NCI-H2029 treated with DMSO at 0.1 percent for 48 hours (cell line): ENCODE measurements at regions not wholly inside any gene's neighbourhood (a gene's known extent, or its start where the extent isn't known, plus 50 kb on each side); places are given as distances from the start of the nearest gene placed in this dataset.
"Not testable (repeated sequence)": the region's sequence is repeated elsewhere in the genome, so short reads cannot be mapped to it uniquely, and the experiment has no call there.

Experiments
- DNase-seq: peaks from one replicate; lab custom pipeline; 2025; lab: John Stamatoyannopoulos, UW

GRCh38 chr9:75541734-75542133 lies 348.7 kb upstream of the PCSK5 start:
- no peak for DNase-seq

- DNase-seq, result no peak
These were observed 345.7 kb upstream of the PCSK5 start for GRCh38 chr9:75544815-75545214.

- no peak for DNase-seq
These were observed 345.2 kb upstream of the PCSK5 start for GRCh38 chr9:75545287-75545686.

- DNase-seq, result no peak
These were observed 341.6 kb upstream of the PCSK5 start for GRCh38 chr9:75548871-75549270.

- no peak for DNase-seq
These were observed 338.6 kb upstream of the PCSK5 start for GRCh38 chr9:75551861-75552260.

- DNase-seq, result no peak
These were observed 337.5 kb upstream of the PCSK5 start for GRCh38 chr9:75552941-75553340.

- DNase-seq, result not testable (repeated sequence)
These were observed 323.7 kb upstream of the PCSK5 start for GRCh38 chr9:75566813-75567212.

DNA sequence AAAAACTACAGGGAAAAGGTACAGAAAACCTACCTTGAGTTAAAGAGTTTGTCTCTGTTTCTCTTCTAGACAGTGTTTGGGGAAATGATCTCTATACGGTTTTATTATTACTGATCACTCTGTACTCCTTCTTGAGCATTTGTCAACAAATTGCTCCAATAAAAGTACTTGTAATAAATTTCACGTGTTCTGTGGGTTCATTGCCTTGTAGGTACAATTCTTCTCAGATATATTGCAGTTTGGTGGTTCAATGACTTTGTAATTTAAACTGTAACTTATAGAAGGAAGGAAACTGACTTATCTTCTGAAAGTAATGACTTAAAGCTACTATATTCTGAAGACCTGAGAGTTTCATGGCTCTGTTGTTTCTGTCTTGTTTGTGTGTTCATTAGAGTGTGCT lies 319.9 kb upstream of the PCSK5 start:
- no peak for DNase-seq

GRCh38 chr9:75574569-75574968 lies 315.9 kb upstream of the PCSK5 start:
- DNase-seq, result no peak

DNA sequence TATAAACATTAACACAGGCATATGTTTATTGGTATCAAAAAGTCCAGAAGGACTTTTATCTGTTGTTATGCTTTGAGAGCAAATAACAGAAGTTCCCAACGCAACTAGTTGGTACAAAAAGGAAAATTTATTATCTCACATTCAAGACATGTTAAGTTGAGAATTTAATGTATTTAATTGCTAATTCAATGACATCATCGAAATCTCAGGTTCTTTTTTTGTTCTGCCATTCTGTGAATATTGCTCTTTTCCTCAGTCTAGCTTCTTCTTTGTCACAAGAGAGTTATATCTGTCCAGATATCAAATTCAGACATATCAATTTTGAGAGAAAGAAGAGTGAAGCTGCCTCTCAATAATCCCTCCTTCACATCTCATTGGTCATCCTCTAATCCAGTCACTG lies 307.6 kb upstream of the PCSK5 start:
- DNase-seq, result no peak

DNA sequence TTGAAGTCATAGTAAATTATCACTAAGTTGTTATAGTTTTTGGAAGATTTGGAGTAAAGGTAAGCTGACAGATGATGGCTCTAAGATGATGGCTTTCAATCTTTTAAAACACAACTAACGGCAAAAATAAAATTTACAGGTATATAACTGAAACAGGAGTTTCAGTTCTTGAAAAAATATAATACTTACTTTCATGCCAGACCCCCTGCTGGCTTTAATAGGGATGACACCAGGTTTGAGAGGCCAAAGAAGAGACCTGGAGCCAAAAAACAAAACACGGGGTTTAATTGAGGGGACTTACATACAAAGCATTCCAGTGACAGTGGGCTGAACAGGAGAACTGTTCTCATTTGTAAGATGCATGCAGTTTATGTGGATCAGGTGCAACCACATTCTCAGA lies 301.7 kb upstream of the PCSK5 start:
- no peak for DNase-seq

DNA sequence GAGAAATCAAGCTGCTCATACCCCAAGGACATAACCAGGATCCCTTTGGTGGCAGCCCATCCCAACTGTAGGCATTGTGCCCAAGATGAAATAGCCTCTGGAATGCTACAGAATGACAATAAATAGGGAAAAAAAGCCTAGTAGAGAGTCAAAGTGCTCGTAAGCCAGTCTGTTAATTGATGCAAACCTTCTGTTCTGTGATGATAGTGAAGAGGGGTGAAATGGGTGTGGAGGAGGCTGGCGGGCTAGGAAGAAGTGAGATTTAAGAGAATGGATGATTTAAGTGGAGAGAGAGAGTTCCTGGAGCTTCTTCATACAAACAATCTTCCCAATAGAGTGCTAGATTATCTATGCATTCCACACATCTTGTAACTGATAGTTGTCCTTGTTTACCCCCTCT lies 301.0 kb upstream of the PCSK5 start:
- no peak for DNase-seq

GRCh38 chr9:75591972-75592371 lies 298.5 kb upstream of the PCSK5 start:
- DNase-seq, result no peak

- DNase-seq, result no peak
These were observed 297.9 kb upstream of the PCSK5 start for GRCh38 chr9:75592586-75592985.

DNA sequence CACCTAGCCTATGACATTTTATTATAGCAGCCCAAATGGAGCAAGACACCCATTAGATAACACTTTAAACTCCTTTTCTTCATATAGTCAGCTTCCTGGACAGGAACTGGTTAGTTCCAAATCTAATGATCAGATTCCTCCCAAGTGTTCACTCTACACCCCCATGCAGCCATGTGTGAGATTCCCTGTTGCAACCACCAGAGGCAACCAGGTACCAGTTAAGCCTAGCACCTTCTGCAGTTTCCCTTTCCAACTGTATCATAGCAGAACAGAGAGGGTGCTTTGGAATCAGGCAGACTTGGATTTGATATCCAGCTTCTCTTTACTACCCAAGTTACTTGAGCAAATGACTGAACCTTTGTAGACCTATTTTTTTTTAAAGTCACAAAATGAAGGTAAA lies 296.6 kb upstream of the PCSK5 start:
- no peak for DNase-seq

DNA sequence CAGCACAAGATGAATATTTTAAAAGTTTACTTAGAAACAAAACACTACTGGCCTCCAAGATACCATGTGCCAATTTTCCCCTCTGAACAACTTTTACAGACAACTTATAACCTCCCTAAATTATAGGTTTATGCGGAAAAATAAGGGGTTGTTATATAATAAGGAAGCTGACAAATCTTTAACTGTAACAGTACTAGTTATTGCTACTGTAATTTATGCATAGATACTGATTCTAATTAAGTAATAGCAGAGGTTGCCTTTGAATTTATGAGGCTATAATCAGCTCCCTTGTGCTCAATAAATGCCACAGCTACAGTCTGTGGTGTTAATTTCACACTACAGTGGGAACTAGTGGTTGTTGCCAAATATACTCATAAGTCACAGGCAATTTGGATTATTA lies 291.3 kb upstream of the PCSK5 start:
- no peak for DNase-seq

GRCh38 chr9:75601280-75601679 lies 289.2 kb upstream of the PCSK5 start:
- DNase-seq, result no peak

GRCh38 chr9:75602060-75602459 lies 288.4 kb upstream of the PCSK5 start:
- DNase-seq, result no peak

- DNase-seq, result no peak
These were observed 285.8 kb upstream of the PCSK5 start for GRCh38 chr9:75604661-75605060.

DNA sequence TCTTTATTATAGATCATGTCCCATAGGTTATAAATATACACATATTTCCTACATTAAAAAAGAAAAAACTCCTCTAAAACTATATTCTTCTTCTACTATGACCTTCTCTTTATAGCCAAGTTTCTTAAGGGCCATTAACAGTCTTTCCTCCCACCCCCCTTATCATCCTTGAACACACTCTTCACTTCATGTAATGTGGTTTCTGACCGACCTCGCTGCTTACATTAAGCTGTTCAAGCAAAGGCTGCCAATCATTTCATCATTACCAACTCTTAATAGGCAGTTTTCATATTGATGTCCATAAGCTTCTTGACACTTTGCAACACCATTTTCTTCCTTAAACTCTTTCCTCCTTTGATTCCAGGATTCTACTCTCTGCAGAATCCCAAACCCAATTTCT lies 283.0 kb upstream of the PCSK5 start:
- no peak for DNase-seq

DNA sequence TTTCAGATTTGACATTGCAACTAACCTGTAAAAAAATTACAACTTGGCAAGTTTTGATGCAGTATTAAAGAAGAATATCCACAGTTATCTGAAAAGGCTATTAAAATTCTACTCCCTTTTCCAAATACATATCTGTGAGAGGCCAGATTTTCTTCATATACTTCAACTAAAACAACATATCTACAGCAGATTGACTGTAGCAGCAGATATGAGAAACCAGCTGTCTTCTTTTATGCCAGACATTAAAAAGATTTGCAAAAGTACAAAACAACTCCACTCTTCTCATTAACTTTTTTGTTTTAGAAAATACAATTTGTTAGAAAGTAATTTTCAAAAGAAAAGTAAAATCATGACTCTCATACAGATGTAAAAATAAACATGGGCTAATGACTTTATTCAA lies 281.1 kb upstream of the PCSK5 start:
- DNase-seq, result no peak

GRCh38 chr9:75610246-75610645 lies 280.2 kb upstream of the PCSK5 start:
- no peak for DNase-seq

- DNase-seq, result peak; percentile 65
These were observed 278.3 kb upstream of the PCSK5 start for GRCh38 chr9:75612205-75612604.

DNA sequence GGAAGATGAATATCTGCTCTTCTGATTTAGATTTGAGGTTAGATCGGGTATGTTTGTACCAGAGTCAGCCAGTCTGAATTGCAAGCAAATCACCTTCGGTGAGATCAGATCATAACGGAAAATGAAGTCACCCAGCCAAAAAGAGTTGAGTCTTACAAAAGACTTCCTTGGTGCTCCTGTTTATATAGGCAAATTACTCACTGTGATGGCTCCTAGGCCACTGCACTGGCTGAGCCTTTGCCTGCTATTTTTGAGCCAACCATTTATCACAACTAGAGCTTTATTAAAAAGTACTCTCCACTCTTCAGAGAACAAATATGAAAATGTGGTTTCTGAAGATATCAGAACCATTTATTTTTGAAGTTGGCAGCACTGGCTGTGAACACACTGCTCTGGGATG lies 277.7 kb upstream of the PCSK5 start:
- peak; percentile 38 for DNase-seq

- DNase-seq, result peak; percentile 91
These were observed 275.2 kb upstream of the PCSK5 start for GRCh38 chr9:75615284-75615683.
